PC-9 (cell line): ENCODE measurements at regions not wholly inside any gene's neighbourhood (a gene's known extent, or its start where the extent isn't known, plus 50 kb on each side); places are given as distances from the start of the nearest gene placed in this dataset.
A peak's percentile ranks its signal among the peaks of the same experiment; 100 is the strongest.

Experiments used
- BruUV-seq: library from RNA; stranded (reverse); fragments of 400-500 nt; replicated peaks from 2 replicates; lab custom pipeline; 2021; lab: Mats Ljungman, UMichigan
- CTCF ChIA-PET: fragments of 300-600 bp; sonication (Branson Sonifier 250); formaldehyde crosslinking; loops from one replicate; lab custom pipeline; 2022; ENCODE audit warnings: antibody characterized with exemption; lab: Charles Lee
- POLR2A ChIA-PET: fragments of 300-600 bp; sonication (Branson Sonifier 250); formaldehyde crosslinking; loops from one replicate; lab custom pipeline; 2022; ENCODE audit warnings: antibody characterized with exemption; ENCODE audit not compliant: unreplicated experiment; lab: Charles Lee
- DNase-seq, 2 experiments: peaks; one replicate each; pipeline versions ENCODE4 v3.0.0 to v3.0.0-alpha.2; 2015 to 2022; ENCODE audit warnings: mixed read lengths in 1 of 2
- H2AFZ ChIP-seq: fragments of 200-600 bp; sonication (generic); 2 replicates; pipeline ENCODE4 v1.8.1; 2017; ENCODE audit warnings: antibody characterized with exemption
- H3F3A ChIP-seq: fragments of 200-600 bp; sonication (generic); 2 replicates; pipeline ENCODE4 v1.8.1; 2017; ENCODE audit warnings: antibody characterized with exemption, mild to moderate bottlenecking, low read depth; ENCODE audit not compliant: insufficient read depth
- H3K27ac ChIP-seq: fragments of 200-600 bp; sonication (generic); 2 replicates; pipeline ENCODE4 v1.6.1; 2016; ENCODE audit warnings: mixed run types
- H3K27me3 ChIP-seq: fragments of 200-600 bp; sonication (generic); 2 replicates; pipeline ENCODE4 v1.6.1; 2016; ENCODE audit warnings: low read depth, mixed run types; ENCODE audit not compliant: insufficient read depth
- H3K36me3 ChIP-seq: fragments of 200-600 bp; sonication (generic); 2 replicates; pipeline ENCODE4 v1.6.1; 2016; ENCODE audit warnings: low read depth, mixed run types
- H3K4me1 ChIP-seq: fragments of 200-600 bp; sonication (generic); replicated peaks from 2 replicates; pipeline ENCODE4 v1.6.1; 2016; ENCODE audit warnings: mixed run types; ENCODE audit not compliant: insufficient read depth
- H3K4me2 ChIP-seq: fragments of 200-600 bp; sonication (generic); 2 replicates; pipeline ENCODE4 v1.6.1; 2017; ENCODE audit warnings: mixed run types
- H3K4me3 ChIP-seq: fragments of 200-600 bp; sonication (generic); 2 replicates; pipeline ENCODE4 v1.6.1; 2016; ENCODE audit warnings: mixed run types
- H3K79me2 ChIP-seq: fragments of 200-600 bp; sonication (generic); 2 replicates; pipeline ENCODE4 v1.6.1; 2017; ENCODE audit warnings: low read depth, mixed run types
- H3K9me2 ChIP-seq: fragments of 200-600 bp; sonication (generic); 2 replicates; pipeline ENCODE4 v1.8.1; 2017; ENCODE audit warnings: mild to moderate bottlenecking; ENCODE audit not compliant: insufficient read depth
- H3K9me3 ChIP-seq: fragments of 200-600 bp; sonication (generic); 2 replicates; pipeline ENCODE4 v1.8.1; 2016; ENCODE audit warnings: low read depth; ENCODE audit not compliant: insufficient read depth
- H4K20me1 ChIP-seq: fragments of 200-600 bp; sonication (generic); 2 replicates; pipeline ENCODE4 v1.8.1; 2017; ENCODE audit not compliant: insufficient read depth
- EZH2 ChIP-seq: fragments of 200-600 bp; sonication (generic); IDR thresholded peaks from 2 replicates; pipeline ENCODE4 v1.8.0; 2017; ENCODE audit warnings: antibody characterized with exemption, low read depth
- intact Hi-C: fragments of 100-400 bp; cut with micrococcal nuclease; formaldehyde crosslinking; loops from one replicate; pipeline ENCODE4 v1.10.0; 2022; ENCODE audit not compliant: unreplicated experiment
- TF ChIP-seq, protein P1 (sequence below): fragments of 200-600 bp; sonication (generic); conservative IDR thresholded peaks from 2 replicates; pipeline ENCODE4 v1.6.1; 2017; ENCODE audit warnings: mixed run types, antibody characterized with exemption, mild to moderate bottlenecking, moderate library complexity

GRCh38 chr11:92399705-92400104 lies 175.1 kb downstream of the FAT3 start:
- H3K36me3 ChIP-seq: no peaks in the 10 kb centered on the region
- no peak overlapping the region for H3K4me2 ChIP-seq
- POLR2A ChIA-PET: interaction anchor here (0.8 kb wide), 1 partner anchor 183 kb away, joined by 5 read pairs; no protein-coding TSS in a partner anchor
- no peaks in the 10 kb centered on the region for H3K4me1 ChIP-seq
- BruUV-seq: no TSS peak
- no peak overlapping the region for H3K27ac ChIP-seq
- H4K20me1 ChIP-seq: no peaks in the 10 kb centered on the region
- H3K9me3 ChIP-seq: no peaks in the 10 kb centered on the region
- H2AFZ ChIP-seq: no peak overlapping the region
- CTCF ChIA-PET: no interaction called here
- no peaks in the 10 kb centered on the region for H3K9me2 ChIP-seq
- H3K27me3 ChIP-seq: no peaks in the 10 kb centered on the region
- no peak overlapping the region for H3K4me3 ChIP-seq
- intact Hi-C loops: no loop called here
- DNase-seq: no peak
- H3K79me2 ChIP-seq: no peaks in the 10 kb centered on the region
- H3F3A ChIP-seq: no peaks in the 10 kb centered on the region
- TF ChIP-seq, protein P1, sequence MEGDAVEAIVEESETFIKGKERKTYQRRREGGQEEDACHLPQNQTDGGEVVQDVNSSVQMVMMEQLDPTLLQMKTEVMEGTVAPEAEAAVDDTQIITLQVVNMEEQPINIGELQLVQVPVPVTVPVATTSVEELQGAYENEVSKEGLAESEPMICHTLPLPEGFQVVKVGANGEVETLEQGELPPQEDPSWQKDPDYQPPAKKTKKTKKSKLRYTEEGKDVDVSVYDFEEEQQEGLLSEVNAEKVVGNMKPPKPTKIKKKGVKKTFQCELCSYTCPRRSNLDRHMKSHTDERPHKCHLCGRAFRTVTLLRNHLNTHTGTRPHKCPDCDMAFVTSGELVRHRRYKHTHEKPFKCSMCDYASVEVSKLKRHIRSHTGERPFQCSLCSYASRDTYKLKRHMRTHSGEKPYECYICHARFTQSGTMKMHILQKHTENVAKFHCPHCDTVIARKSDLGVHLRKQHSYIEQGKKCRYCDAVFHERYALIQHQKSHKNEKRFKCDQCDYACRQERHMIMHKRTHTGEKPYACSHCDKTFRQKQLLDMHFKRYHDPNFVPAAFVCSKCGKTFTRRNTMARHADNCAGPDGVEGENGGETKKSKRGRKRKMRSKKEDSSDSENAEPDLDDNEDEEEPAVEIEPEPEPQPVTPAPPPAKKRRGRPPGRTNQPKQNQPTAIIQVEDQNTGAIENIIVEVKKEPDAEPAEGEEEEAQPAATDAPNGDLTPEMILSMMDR: no peak
- TF ChIP-seq EZH2: no peak

DNA sequence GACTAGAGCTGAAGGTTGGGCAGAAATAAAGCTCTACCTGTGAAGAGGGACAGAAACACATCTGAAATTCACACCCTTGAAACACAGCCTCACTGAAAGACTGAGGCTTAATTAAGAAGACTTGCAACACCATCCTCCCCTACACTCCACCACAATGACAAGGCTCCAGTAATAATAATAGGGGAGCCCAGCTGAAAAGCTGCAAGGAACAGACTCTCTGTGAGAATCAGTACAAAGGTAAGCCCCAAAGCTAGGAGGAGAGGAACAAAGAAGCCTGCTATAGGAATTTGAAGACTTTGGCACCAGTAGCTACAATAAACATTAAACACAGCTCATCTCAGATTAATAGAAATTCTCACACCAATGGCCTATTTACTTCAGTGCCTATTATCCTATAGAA lies 176.9 kb downstream of the FAT3 start:
- H3K4me2 ChIP-seq: no peak overlapping the region
- CTCF ChIA-PET: no interaction called here
- DNase-seq: no peak

GRCh38 chr11:92406472-92406871 lies 181.9 kb downstream of the FAT3 start:
- H3F3A ChIP-seq: no peaks in the 10 kb centered on the region; the same call in 1 of the 2 replicates
- peaks cover 15% of the 10 kb centered on the region; the same call in 1 of the 2 replicates for H3K4me1 ChIP-seq
- DNase-seq: peak in 1 of 2 experiments; percentile 66
- no peak overlapping the region for H3K27ac ChIP-seq
- H3K9me3 ChIP-seq: no peaks in the 10 kb centered on the region
- no peaks in the 10 kb centered on the region for H3K79me2 ChIP-seq
- no peaks in the 10 kb centered on the region for H3K27me3 ChIP-seq
- TF ChIP-seq EZH2: no peak
- TF ChIP-seq, protein P1: no peak
- H2AFZ ChIP-seq: no peak overlapping the region
- H3K4me3 ChIP-seq: no peak overlapping the region
- no TSS peak for BruUV-seq
- ChIA-PET POLR2A (no interaction called here), CTCF (no interaction called here)
- intact Hi-C loops: no loop called here
- no peaks in the 10 kb centered on the region for H3K9me2 ChIP-seq
- H3K4me2 ChIP-seq: no peak overlapping the region
- no peaks in the 10 kb centered on the region for H4K20me1 ChIP-seq
- H3K36me3 ChIP-seq: no peaks in the 10 kb centered on the region

More for the DNA sequence above, 176.9 kb downstream of the FAT3 start:
- H3K79me2 ChIP-seq: no peaks in the 10 kb centered on the region
- no TSS peak for BruUV-seq
- no peak for TF ChIP-seq EZH2
- TF ChIP-seq, protein P1: no peak
- H3K27me3 ChIP-seq: no peaks in the 10 kb centered on the region
- intact Hi-C loops: no loop called here
- H3K36me3 ChIP-seq: no peaks in the 10 kb centered on the region
- H4K20me1 ChIP-seq: no peaks in the 10 kb centered on the region
- peak overlapping the region; percentile 17; the same call in 1 of the 2 replicates for H2AFZ ChIP-seq
- no peaks in the 10 kb centered on the region for H3K4me1 ChIP-seq
- no peak overlapping the region for H3K27ac ChIP-seq
- H3K9me3 ChIP-seq: no peaks in the 10 kb centered on the region
- POLR2A ChIA-PET: no interaction called here
- no peak overlapping the region for H3K4me3 ChIP-seq
- no peaks in the 10 kb centered on the region for H3F3A ChIP-seq
- H3K9me2 ChIP-seq: no peaks in the 10 kb centered on the region
